HG03432 (cell line): ENCODE measurements at regions not wholly inside any gene's neighbourhood (a gene's known extent, or its start where the extent isn't known, plus 50 kb on each side); places are given as distances from the start of the nearest gene placed in this dataset.

ENCODE experiments used
- ATAC-seq: cut with Tn5 transposase; IDR thresholded peaks from one replicate; pipeline ENCODE4 v1.9.1; 2021; ENCODE audit warnings: mild to moderate bottlenecking, moderate library complexity; ENCODE audit not compliant: unreplicated experiment

DNA sequence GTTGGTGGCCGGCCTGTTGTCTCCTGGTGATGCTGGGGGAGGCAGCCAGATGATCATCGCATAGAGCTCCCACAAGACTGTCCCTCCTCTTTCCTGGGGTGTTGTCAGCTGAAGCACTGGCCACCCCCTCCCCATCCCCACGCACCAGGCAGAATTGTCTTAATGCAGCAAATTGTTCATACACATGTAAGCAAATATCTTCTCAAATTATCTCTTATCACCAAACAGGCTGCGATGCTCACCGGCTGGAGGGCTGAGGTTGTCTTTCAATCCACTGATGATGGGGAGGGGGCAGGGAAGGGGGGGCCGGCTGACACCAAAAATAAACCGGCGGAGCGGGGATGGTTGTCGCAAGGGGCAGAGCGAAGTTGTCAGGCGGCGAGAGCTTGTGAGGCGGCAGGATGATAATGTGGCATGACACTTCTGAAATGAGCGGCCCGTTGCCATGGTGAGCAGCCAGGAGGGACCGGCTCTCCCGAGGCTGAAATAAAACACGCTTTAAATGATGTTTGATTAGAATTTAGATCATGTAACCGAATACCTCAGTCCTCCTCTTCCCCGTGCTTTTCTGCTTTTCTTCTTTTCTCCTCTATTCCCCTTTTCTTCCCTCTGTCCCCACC is 59.8 kb downstream of the MRM1 start:
- no peak for ATAC-seq

DNA sequence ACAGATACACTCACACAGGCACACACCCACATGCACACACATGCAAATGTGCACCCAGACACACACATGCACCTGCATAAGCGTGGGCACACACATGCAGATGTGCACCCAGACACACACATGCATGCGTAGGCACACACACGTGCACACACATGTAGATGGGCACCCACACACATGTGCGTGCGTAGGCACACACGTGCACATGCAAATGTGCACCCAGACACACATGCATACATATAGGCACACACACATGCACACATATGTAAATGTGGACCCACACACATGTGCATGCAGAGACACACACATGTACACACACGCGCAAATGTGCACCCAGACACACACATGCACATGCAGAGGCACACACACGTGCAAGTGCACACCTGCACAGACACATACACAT is 60.3 kb downstream of the MRM1 start:
- ATAC-seq, result no peak

DNA sequence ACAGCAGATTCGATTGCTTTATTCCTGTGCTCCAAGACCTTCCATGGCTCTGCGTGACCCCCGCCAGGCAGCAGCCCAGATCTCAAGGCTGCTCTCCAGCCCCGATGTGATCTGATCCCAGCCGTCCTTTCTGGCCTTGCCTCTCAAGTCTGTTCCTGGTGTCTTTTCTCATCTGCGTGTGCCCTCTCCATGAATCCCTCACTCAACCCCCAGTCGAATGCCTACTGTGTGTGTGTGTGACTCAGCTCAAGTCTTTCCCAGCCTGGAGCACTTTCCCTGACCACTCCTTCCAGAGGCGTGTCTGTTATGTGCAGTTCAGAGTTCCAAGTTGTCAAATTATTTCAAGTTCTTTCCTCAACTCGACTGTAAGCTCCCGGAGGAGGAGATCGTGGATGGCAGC is 64.0 kb downstream of the MRM1 start:
- no peak for ATAC-seq

DNA sequence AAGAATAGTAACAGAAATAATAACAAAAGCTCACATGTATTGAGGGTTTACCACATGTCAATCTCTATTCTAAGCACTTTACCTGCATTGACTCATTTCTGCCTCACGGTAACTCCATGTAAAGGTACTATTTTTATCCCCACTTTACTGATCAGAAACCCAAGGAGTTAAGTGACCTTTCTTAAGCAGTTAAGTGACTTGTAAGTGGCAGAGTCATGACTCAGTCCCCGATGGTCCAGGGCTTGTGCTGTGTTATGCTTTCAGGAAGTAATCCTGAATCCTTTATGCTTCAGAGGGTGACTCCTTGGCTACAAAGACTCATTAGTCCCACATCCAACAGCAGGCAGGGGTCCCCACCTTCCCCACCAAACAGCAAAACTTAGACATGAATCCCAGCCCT is 66.5 kb downstream of the MRM1 start:
- ATAC-seq, result no peak

DNA sequence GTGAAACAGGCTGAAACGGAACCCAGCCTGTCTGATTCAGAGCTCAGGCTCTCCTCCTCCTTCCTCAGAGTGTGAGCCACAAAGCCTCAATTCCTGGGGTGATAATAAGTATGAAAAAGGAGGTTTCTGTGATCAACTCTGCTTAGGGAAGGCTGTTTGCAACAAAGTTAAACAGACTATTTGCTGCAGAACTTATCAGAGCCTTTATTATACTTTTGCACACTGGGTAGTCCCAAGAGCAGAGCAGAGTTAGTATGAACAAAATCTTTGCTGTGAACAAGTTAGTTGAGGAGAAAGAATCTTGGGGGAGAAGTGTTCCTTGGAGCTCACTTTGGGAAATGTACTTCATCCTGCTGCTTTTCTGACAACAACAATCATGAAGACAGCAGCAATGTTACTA is 67.4 kb downstream of the MRM1 start:
- no peak for ATAC-seq

DNA sequence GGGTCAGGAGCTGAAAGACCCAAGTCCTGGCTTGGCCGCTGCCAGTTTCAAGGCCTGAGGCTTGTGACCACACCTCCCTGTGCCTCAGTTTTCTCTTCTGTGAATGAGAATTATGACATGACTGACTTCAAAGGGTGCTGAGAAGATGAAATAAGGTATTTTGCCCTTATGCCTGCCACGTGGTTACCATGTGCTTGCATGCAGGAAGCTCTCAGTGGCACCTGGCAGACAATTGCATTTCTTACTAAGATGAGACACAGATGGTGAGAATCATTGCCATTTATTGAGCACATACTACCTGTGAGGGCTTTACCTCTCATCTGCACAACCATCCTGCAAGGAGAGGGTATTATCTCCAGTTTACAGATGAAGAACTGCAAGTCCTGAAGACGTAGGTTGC is 69.8 kb downstream of the MRM1 start:
- no peak for ATAC-seq

DNA sequence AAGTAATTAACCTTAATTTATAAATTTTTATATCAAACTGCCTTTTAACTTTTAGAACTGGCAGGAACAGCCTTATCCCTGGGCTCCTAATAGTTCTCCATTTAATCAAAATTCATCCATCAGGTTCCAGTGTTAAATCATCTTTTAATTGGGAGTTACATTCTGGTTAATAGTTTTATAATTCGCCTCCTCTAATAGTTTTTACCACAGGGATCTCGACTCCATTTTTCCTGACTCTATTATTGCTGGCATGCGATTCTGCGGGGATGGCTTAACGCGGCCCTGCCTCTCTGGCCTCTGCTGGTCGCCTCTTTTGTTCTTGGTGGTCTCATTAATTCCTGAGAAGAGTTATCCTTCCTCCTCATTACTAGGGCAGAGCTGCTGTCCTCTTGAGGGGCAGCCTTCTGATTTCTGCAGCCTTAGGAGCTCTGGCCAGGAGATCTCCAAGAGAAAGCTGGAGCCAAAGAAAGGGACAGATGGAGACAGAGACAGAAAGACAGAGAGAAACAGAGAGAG is 71.1 kb downstream of the MRM1 start:
- ATAC-seq, result no peak

DNA sequence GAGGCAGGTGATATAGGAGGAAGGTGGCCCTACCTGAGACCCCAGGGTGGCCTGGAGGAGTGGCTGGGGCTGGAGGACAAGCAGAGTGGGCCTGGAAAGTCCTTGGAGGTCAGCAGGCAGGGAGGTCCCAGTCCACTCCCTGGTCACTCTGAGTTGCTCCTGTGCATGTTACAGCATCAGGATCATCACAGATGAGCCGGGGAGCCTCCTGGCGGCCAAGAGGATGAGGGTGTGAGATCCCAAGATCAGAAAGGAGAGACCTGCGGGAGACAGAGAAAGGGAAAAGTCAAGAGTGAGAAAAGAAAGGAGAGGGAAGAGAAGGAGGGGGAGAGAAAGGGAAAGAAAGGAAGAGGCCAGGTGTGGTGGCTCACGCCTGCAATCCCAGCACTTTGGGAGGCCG is 71.7 kb downstream of the MRM1 start:
- ATAC-seq, result no peak

DNA sequence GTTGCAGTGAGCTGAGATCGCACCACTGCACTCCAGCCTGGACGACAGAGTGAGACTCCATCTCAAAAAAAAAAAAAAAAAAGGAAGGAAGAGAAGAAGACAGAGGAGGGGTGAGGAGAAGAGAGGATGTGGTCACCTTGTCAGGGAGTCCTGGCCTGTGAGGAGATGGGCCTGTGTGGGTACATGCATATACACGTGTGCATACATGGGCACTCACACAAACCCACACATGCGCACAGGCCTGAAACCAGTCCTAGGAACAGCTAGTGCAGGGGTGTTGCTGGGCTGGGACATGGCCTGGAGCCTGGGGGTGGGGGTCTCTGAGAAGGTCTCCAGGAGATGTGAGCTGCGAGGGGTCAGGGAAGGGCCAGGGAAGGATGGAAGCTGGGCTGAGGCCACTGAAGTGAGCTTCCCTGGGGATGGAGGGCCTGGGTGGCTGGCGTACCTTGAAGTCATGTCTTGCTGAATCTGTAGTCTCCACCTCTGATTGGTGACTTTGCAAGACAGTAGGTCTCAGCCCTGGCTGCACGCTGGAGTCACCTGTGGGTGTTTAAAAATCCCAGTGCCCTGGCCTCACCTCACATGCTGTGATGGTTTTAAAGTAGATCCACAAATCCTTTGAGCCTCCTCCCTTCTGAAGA is 72.4 kb downstream of the MRM1 start:
- no peak for ATAC-seq

DNA sequence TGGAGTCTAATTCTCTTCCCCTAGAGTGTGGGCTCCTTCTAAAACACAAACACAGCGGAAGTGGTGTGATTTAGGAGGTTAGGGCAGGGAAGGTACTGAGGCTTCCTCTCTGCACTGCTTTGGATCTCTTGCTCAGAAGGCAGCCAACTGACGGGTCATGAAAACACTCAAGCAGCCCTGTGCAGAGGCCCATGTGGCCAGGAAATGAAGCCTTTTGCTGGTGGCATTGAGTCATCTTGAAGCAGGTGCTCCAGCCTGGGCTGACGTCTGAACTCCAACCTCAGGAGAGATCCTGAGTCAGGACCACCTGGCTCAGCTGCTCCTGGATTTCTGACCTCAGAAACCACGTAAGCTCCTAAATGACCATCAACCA is 72.9 kb downstream of the MRM1 start:
- no peak for ATAC-seq

DNA sequence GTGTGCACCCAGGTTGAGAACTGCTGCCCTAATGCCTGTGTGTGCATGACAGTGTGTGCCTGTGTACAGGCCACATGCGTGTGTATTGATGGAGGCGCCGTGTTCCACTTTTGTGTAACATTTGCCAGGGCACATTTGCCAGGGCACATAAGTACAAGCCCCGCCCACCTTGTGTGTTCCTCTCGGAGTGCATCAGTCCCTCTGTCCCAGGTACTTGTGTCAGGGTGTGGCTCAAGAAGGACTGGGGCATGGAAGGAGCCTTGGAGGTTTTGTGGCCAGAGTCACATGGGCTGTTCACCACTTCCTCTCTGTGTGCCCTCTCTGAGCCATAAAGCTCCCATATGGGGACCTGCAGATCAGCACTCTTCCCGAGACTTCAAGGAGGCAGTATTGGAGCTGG is 73.9 kb downstream of the MRM1 start:
- ATAC-seq, result no peak

DNA sequence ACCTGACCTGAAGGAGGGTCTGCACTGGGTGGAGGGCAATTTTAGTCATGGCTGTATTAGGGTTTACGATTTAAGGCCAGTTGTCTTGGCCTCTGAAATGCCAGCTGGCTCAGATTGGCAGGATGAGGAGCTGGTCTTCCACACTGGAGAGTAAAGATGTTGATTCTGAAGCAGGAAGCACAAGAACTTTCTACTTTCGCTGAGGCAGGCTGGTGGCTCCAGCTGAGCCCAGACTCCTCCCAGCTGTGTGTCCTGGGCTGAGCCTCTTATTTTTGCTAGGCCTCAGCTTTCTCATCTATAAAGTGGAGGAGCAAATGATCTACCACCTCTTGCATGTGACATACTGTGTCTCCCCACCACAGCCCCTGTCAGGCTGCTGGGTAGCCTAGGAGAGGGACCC is 74.4 kb downstream of the MRM1 start:
- ATAC-seq, result no peak

DNA sequence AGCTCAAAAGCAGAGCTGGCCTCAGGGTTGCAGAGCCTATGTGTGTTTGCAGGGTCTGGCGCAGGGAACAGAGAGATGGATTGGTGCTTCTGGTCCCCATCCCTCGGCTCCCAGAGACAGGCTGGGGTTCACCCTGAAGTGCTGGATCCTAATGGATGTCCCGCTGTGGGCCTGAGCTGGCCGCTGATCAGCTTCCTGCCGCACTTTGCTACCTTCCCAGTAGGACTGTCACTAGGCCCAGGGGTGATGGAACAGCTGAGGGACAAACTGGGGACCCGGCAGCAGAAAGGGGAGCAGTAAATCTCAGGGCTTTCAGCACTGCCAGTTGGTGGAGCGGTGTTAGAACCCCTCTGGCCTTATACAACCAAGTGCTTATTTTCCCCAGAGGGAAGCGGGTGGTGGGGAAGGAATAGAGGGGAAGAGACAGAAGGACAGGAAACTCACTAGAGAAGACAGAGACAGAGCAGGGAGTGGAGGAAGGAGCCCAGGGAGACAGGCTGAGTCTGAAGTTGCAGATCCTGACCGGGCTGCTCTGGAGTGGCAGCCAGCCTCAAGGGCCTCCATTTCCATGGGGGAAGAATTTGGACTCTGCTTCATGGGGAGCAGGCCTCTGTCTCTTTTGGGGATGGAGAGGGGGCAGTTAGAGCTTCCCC is 78.6 kb downstream of the MRM1 start:
- ATAC-seq, result no peak

DNA sequence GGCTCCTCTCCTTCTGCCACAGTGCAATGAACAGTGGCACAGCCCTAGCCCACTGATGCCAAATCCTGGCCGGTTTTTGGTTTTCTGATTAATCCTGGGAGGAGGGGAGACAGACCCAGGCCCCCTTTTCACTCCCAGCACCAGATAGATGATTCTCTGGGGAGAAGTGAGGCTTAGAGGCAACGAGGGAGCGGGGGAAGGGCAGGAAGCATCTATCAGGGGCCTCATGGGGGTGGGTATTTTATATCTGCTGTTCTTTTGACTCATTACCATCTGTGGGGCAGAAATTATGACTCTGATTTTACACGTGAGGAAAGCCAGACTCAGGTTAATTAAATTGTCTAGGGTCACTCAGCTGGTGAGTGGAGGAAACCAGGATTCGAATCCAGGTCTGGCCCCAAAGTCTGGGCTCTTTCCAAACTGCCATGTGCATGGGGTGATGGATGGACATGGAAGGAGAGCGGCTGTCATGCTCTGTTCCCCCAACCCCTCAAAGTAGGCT is 79.4 kb downstream of the MRM1 start:
- no peak for ATAC-seq

DNA sequence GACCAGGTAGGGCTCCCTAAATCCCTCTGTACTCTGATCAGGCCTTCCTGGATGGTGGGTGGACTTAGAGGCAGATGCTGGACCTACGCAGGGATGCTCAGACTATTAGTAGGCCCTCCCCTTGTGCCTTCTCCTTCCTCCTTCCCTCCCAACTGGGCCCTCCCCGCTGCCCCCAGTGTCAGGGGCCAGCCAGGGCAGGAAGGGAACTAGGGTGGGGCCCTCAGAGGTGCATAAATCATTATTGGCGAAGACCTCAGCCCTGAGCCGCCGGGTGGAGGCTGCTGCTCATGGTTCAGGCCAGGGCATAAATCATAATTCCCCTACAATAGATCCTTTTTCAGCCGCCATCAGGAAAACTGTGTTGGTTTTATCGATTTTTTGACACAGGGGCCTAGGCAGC is 81.4 kb downstream of the MRM1 start:
- no peak for ATAC-seq

DNA sequence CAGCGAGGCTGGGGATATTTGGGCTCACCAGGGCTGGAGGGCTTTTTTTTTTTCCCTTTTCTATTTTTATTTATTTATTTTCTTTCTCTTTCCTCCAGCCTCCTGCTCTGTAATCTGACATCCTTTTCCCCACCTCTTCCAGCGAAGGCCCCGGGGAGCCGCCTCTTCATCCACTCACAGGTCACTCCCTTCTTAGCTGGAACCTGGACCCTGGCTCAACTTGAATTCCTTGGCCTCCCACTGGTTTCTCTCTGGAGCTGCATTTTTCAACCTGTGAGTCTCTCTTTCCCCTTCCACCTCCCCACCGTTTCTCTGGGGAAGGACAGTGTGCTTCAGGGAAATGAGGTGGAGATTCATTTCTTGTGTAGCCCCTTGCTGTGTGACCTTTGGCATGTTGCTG is 82.0 kb downstream of the MRM1 start:
- ATAC-seq, result no peak

DNA sequence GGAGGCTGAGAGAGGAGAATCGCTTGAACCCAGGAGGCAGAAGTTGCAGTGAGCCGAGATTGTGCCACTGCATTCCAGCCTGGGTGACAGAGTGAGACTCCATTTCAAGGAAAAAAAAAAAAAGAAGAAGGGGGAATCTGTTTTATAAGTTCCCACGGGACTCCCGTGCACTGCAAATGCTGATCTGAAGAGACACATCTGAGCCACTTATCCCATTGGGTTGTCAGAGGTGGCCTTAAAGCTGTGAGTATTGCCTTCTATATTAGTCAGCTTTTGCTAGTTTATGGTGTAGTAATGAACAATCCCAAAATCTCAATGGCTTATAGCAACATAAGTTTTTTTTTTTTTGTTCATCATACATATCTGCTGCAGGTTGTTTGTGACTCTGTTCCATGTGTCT is 82.8 kb downstream of the MRM1 start:
- ATAC-seq, result no peak

DNA sequence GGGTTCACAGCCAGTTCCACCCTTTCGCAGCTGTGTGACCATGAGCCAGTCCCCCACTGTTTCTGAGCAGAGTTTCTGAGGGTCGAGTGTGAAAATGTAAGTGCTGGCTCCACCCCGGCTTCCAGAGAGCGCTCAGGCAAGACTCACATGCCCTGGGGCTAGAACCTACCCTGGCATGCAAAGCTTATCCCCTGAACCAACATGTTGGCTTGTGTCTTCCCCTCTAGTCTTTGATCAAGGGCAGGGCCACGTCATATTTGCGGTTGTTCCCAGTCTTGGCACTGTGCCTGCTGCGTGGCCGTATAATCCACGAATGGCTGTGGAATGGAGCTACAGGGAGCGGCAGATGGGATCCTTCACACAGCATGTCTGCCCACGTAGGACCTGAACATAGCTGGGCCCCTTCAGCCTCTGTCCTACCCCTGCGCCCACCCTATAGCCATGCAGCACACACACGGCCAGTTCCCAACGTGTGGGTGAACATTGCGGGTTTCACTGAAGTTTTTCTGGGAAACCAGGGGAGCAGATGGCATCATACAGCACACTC is 84.8 kb downstream of the MRM1 start:
- no peak for ATAC-seq

DNA sequence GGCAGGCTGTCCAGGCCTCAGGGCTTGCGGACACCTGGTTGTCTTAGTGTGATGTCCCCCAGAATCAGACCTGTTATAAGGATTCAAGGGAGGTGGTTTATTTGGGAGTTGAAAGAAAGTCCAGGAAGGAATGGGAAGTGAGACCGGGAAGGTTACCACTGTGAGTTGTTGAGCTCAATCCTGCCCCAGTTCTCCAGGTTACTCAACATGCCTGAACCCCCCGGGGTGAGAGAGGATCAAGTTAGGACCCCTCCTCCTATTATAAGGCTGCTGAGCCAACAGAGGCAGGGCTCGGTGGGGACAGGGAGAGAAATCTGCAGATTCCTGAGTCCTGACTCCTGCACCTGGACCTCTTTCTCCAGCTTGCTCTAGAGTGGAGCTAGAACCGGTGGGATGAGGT is 86.4 kb downstream of the MRM1 start:
- ATAC-seq, result no peak

DNA sequence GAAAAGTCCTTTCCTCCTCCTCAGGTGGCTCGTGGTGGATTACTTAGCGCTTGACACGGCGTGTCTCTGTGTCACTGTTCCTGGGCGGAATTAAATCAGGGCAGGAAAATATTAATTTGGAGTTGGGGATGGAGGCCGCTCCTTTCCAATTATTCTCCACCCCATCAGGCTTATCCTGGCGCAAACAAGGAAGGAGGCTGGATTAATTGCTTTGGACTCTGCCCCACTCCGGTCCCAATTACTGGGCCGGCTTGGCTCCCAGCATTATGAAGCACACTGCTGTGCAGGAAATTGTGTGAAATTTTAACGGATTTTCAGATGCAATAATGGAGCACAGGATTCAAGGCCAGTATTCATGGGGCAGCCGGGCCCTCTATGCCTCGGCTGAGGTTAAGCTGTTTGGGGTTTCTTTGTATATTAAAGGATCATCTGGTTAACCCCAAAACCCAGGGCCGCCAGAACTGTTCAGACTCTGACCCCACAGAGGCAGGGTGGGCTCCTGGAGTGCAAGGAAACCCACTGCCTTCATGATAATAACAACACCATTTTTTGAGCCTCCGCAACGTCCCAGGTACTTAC is 87.8 kb downstream of the MRM1 start:
- ATAC-seq, result no peak

DNA sequence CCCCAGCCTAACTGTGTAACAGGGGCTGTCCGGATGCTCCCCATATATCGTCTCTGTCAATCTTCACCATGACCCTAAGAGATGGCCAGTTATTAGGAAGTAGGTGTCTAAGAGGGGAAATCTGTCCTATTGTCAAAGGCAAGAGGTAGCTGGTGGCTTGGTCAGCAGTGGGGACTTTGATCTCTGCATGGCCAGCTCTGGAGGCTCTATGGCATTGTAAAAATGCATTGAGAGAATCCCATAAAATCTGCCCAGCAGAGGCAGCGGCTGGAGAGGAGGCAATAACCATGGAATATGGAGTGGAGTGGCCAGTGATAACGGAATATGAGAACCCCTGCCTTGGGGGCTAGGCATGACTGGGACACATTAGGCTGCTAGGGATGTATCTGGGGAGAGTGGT is 88.8 kb downstream of the MRM1 start:
- ATAC-seq, result no peak

DNA sequence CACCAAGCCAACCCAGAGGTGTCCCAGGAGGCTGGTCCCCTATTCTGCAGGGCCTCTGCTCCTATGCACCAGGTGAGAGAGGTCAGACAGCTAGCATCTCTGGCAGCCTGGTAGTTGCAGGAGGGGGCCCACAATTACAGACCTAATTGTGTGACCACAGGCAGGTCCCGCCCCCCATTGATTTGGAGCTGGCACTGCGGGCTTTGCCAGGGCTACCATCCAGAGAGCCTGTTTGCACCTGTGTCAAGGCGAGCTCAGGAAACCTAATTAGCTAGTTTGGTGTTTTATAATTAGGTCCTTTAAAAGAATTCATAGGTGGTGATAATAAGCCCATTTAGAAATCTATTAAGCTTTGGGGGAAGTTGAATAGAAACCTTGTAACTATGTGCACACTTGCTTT is 90.2 kb downstream of the MRM1 start:
- ATAC-seq, result no peak
